ENCODE measurements at regions not wholly inside any gene's neighbourhood (a gene's known extent, or its start where the extent isn't known, plus 50 kb on each side); places are given as distances from the start of the nearest gene placed in this dataset.

GRCh38 chr3:166453478-166453877, 616.3 kb upstream of the BCHE start:
- TF ChIP-seq FOXM1 (IDR thresholded peaks at IDR 0.05; ENCODE audit: borderline replicate concordance) = no peak
- TF ChIP-seq TARDBP (IDR thresholded peaks at IDR 0.05) = no peak
- TF ChIP-seq BHLHE40 (IDR thresholded peaks at IDR 0.05; ENCODE audit: borderline replicate concordance) = no peak
- no peak for TF ChIP-seq SP1 (IDR thresholded peaks at IDR 0.05)
- no peak for TF ChIP-seq HDGF (IDR thresholded peaks at IDR 0.05; ENCODE audit: borderline replicate concordance)
- TF ChIP-seq ZNF384 (IDR thresholded peaks at IDR 0.05) = no peak
- TF ChIP-seq FOXA1 (IDR thresholded peaks at IDR 0.05) = no peak
- ChIA-PET CTCF (no interaction called here), POLR2A (no interaction called here)
- DNase-seq (ENCODE audit: extremely low spot score) = no peak

GRCh38 chr3:166451997-166452396, 614.8 kb upstream of the BCHE start:
- POLR2A ChIA-PET = no interaction called here
- no peak for TF ChIP-seq PKNOX1 (IDR thresholded peaks at IDR 0.05)
- TF ChIP-seq L3MBTL2 (conservative IDR thresholded peaks at IDR 0.05) = no peak
- TF ChIP-seq FOXA1 (IDR thresholded peaks at IDR 0.05) = no peak
- TF ChIP-seq ELF4 (IDR thresholded peaks at IDR 0.05) = no peak
- no peak for TF ChIP-seq FOXK2 (IDR thresholded peaks at IDR 0.05)
- TF ChIP-seq ZNF384 (IDR thresholded peaks at IDR 0.05) = no peak
- TF ChIP-seq SUZ12 (IDR thresholded peaks at IDR 0.05) = no peak
- TF ChIP-seq NFRKB (IDR thresholded peaks at IDR 0.05) = no peak
- no peak for TF ChIP-seq HDGF (IDR thresholded peaks at IDR 0.05; ENCODE audit: borderline replicate concordance)
- TF ChIP-seq FOXM1 (IDR thresholded peaks at IDR 0.05; ENCODE audit: borderline replicate concordance) = no peak
- TF ChIP-seq ARNT (IDR thresholded peaks at IDR 0.05) = no peak
- TF ChIP-seq CTBP1 (IDR thresholded peaks at IDR 0.05; ENCODE audit: borderline replicate concordance) = no peak
- no peak for TF ChIP-seq SP1 (IDR thresholded peaks at IDR 0.05)
- CTCF ChIA-PET = no interaction called here

GRCh38 chr3:166447513-166447912, 610.3 kb upstream of the BCHE start:
- POLR2A ChIA-PET = no interaction called here
- no peak for TF ChIP-seq ZNF384 (IDR thresholded peaks at IDR 0.05)
- no peak for TF ChIP-seq TARDBP (IDR thresholded peaks at IDR 0.05)
- TF ChIP-seq FOXK2 (IDR thresholded peaks at IDR 0.05) = no peak
- TF ChIP-seq PKNOX1 (IDR thresholded peaks at IDR 0.05) = no peak
- TF ChIP-seq SUZ12 (IDR thresholded peaks at IDR 0.05) = no peak
- TF ChIP-seq SP1 (IDR thresholded peaks at IDR 0.05) = no peak
- no peak for TF ChIP-seq ELF4 (IDR thresholded peaks at IDR 0.05)
- TF ChIP-seq FOXA1 (IDR thresholded peaks at IDR 0.05) = no peak
- TF ChIP-seq NFRKB (IDR thresholded peaks at IDR 0.05) = no peak
- TF ChIP-seq L3MBTL2 (conservative IDR thresholded peaks at IDR 0.05) = no peak
- no peak for TF ChIP-seq LEF1 (IDR thresholded peaks at IDR 0.05; ENCODE audit: borderline replicate concordance)
- no peak for TF ChIP-seq ARNT (IDR thresholded peaks at IDR 0.05)
- no peak for TF ChIP-seq CTBP1 (IDR thresholded peaks at IDR 0.05; ENCODE audit: borderline replicate concordance)
- no peak for TF ChIP-seq HDGF (IDR thresholded peaks at IDR 0.05; ENCODE audit: borderline replicate concordance)
- TF ChIP-seq FOXM1 (IDR thresholded peaks at IDR 0.05; ENCODE audit: borderline replicate concordance) = no peak

More at GRCh38 chr3:166451997-166452396, 614.8 kb upstream of the BCHE start:
- no peak for DNase-seq (ENCODE audit: extremely low spot score)

GRCh38 chr3:166446986-166447385, 609.8 kb upstream of the BCHE start:
- ChIA-PET CTCF (no interaction called here), POLR2A (no interaction called here)
- DNase-seq (ENCODE audit: extremely low spot score) = no peak
- no peak for TF ChIP-seq FOXA1 (IDR thresholded peaks at IDR 0.05)
- no peak for TF ChIP-seq SP1 (IDR thresholded peaks at IDR 0.05)
- no peak for TF ChIP-seq NFRKB (IDR thresholded peaks at IDR 0.05)
- no peak for TF ChIP-seq HDGF (IDR thresholded peaks at IDR 0.05; ENCODE audit: borderline replicate concordance)
- no peak for TF ChIP-seq ELF4 (IDR thresholded peaks at IDR 0.05)
- TF ChIP-seq TARDBP (IDR thresholded peaks at IDR 0.05) = no peak
- TF ChIP-seq ZNF384 (IDR thresholded peaks at IDR 0.05) = no peak
- no peak for TF ChIP-seq FOXK2 (IDR thresholded peaks at IDR 0.05)
- TF ChIP-seq L3MBTL2 (conservative IDR thresholded peaks at IDR 0.05) = no peak
- no peak for TF ChIP-seq CTBP1 (IDR thresholded peaks at IDR 0.05; ENCODE audit: borderline replicate concordance)
- TF ChIP-seq SUZ12 (IDR thresholded peaks at IDR 0.05) = no peak
- TF ChIP-seq PKNOX1 (IDR thresholded peaks at IDR 0.05) = no peak
- TF ChIP-seq BHLHE40 (IDR thresholded peaks at IDR 0.05; ENCODE audit: borderline replicate concordance) = no peak
- TF ChIP-seq ARNT (IDR thresholded peaks at IDR 0.05) = no peak
- no peak for TF ChIP-seq FOXM1 (IDR thresholded peaks at IDR 0.05; ENCODE audit: borderline replicate concordance)

More at GRCh38 chr3:166447513-166447912, 610.3 kb upstream of the BCHE start:
- DNase-seq (ENCODE audit: extremely low spot score) = no peak
- CTCF ChIA-PET = no interaction called here

- ChIA-PET POLR2A (no interaction called here), CTCF (no interaction called here)
- no peak for DNase-seq (ENCODE audit: extremely low spot score)
- TF ChIP-seq LEF1 (IDR thresholded peaks at IDR 0.05; ENCODE audit: borderline replicate concordance) (no peak), ELF4 (IDR thresholded peaks at IDR 0.05) (no peak), HDGF (IDR thresholded peaks at IDR 0.05; ENCODE audit: borderline replicate concordance) (no peak), BHLHE40 (IDR thresholded peaks at IDR 0.05; ENCODE audit: borderline replicate concordance) (no peak), SUZ12 (IDR thresholded peaks at IDR 0.05) (no peak), TARDBP (IDR thresholded peaks at IDR 0.05) (no peak), PKNOX1 (IDR thresholded peaks at IDR 0.05) (no peak), ARNT (IDR thresholded peaks at IDR 0.05) (no peak), L3MBTL2 (conservative IDR thresholded peaks at IDR 0.05) (no peak)
Observed at GRCh38 chr3:166446291-166446690, 609.1 kb upstream of the BCHE start.

- no peak for DNase-seq (ENCODE audit: extremely low spot score)
- ChIA-PET CTCF (no interaction called here), POLR2A (no interaction called here)
- TF ChIP-seq FOXK2 (IDR thresholded peaks at IDR 0.05) (no peak), TARDBP (IDR thresholded peaks at IDR 0.05) (no peak), PKNOX1 (IDR thresholded peaks at IDR 0.05) (no peak), FOXA1 (IDR thresholded peaks at IDR 0.05) (no peak), ZNF384 (IDR thresholded peaks at IDR 0.05) (no peak), BHLHE40 (IDR thresholded peaks at IDR 0.05; ENCODE audit: borderline replicate concordance) (no peak), ELF4 (IDR thresholded peaks at IDR 0.05) (no peak), L3MBTL2 (conservative IDR thresholded peaks at IDR 0.05) (no peak), SUZ12 (IDR thresholded peaks at IDR 0.05) (no peak), CTBP1 (IDR thresholded peaks at IDR 0.05; ENCODE audit: borderline replicate concordance) (no peak)
Observed at GRCh38 chr3:166445865-166446264, 608.6 kb upstream of the BCHE start.
